H9 (cell line): ENCODE measurements at regions not wholly inside any gene's neighbourhood (a gene's known extent, or its start where the extent isn't known, plus 50 kb on each side); places are given as distances from the start of the nearest gene placed in this dataset.

Experiments
- DNase-seq: peaks from one replicate; pipeline ENCODE4 v3.0.0-alpha.2; 2017
- H2AFZ ChIP-seq: one replicate; pipeline ENCODE4 v1.6.1; 2013; ENCODE audit warnings: mild to moderate bottlenecking, low read length, control low read depth, moderate library complexity
- H2AK5ac ChIP-seq: 2 replicates; pipeline ENCODE4 v1.6.1; 2013; ENCODE audit warnings: low read length, control low read depth, mixed read lengths; ENCODE audit not compliant: insufficient read length
- H2BK120ac ChIP-seq: one replicate; pipeline ENCODE4 v1.6.1; 2013; ENCODE audit warnings: low read depth, mild to moderate bottlenecking, low read length, control low read depth, inconsistent platforms; ENCODE audit not compliant: poor library complexity, severe bottlenecking
- H2BK12ac ChIP-seq: 2 replicates; pipeline ENCODE4 v1.6.1; 2013; ENCODE audit warnings: low read length, control low read depth, mixed read lengths, low read depth; ENCODE audit not compliant: insufficient read length
- H2BK15ac ChIP-seq: 2 replicates; pipeline ENCODE4 v1.6.1; 2013; ENCODE audit warnings: low read depth, low read length, control low read depth
- H2BK20ac ChIP-seq: one replicate; pipeline ENCODE4 v1.6.1; 2013; ENCODE audit warnings: low read depth, mild to moderate bottlenecking, low read length, control low read depth, inconsistent platforms; ENCODE audit not compliant: poor library complexity, severe bottlenecking
- H2BK5ac ChIP-seq: 2 replicates; pipeline ENCODE4 v1.6.1; 2013; ENCODE audit warnings: low read length, control low read depth, mixed read lengths; ENCODE audit not compliant: insufficient read length
- H3K14ac ChIP-seq: 2 replicates; pipeline ENCODE4 v1.6.1; 2013; ENCODE audit warnings: low read length, control low read depth; ENCODE audit not compliant: insufficient read depth
- H3K18ac ChIP-seq: 2 replicates; pipeline ENCODE4 v1.6.1; 2013; ENCODE audit warnings: low read depth, mild to moderate bottlenecking, mixed read lengths, low read length, control low read depth; ENCODE audit not compliant: insufficient read length
- H3K23ac ChIP-seq: 2 replicates; pipeline ENCODE4 v1.6.1; 2013; ENCODE audit warnings: low read length, control low read depth, mixed read lengths, low read depth; ENCODE audit not compliant: insufficient read length
- H3K23me2 ChIP-seq: 2 replicates; pipeline ENCODE4 v1.6.1; 2013; ENCODE audit warnings: low read depth, mild to moderate bottlenecking, mixed read lengths, low read length, control low read depth; ENCODE audit not compliant: insufficient read length, poor library complexity, severe bottlenecking
- H3K27ac ChIP-seq: 2 replicates; pipeline ENCODE4 v1.5.1; 2013; ENCODE audit warnings: low read length, control low read depth, mixed read lengths, low read depth; ENCODE audit not compliant: insufficient read length
- H3K27me3 ChIP-seq: 2 replicates; pipeline ENCODE4 v1.6.1; 2013; ENCODE audit warnings: low read length, control low read depth, inconsistent platforms; ENCODE audit not compliant: insufficient read depth
- H3K4ac ChIP-seq: 2 replicates; pipeline ENCODE4 v1.6.1; 2013; ENCODE audit warnings: low read depth, mild to moderate bottlenecking, control low read depth, inconsistent platforms, low read length, moderate library complexity
- H3K4me1 ChIP-seq: 2 replicates; pipeline ENCODE4 v1.6.1; 2013; ENCODE audit warnings: low read length, control low read depth, inconsistent platforms; ENCODE audit not compliant: insufficient read depth
- H3K4me2 ChIP-seq: 2 replicates; pipeline ENCODE4 v1.6.1; 2013; ENCODE audit warnings: low read length, control low read depth, mixed read lengths; ENCODE audit not compliant: insufficient read length, insufficient read depth
- H3K56ac ChIP-seq: 2 replicates; pipeline ENCODE4 v1.6.1; 2013; ENCODE audit warnings: low read depth, mild to moderate bottlenecking, mixed read lengths, low read length, control low read depth; ENCODE audit not compliant: insufficient read length
- H3K79me1 ChIP-seq: 2 replicates; pipeline ENCODE4 v1.6.1; 2013; ENCODE audit warnings: low read depth, mild to moderate bottlenecking, moderate library complexity, low read length, control low read depth, inconsistent platforms; ENCODE audit not compliant: insufficient read depth, poor library complexity, severe bottlenecking
- H3K79me2 ChIP-seq: 2 replicates; pipeline ENCODE4 v1.6.1; 2013; ENCODE audit warnings: low read length, control low read depth, inconsistent platforms; ENCODE audit not compliant: insufficient read depth
- H3K9ac ChIP-seq: 2 replicates; pipeline ENCODE4 v1.6.1; 2013; ENCODE audit warnings: low read length, control low read depth, mixed read lengths; ENCODE audit not compliant: insufficient read length; ENCODE audit errors: extremely low read depth
- H3K9me3 ChIP-seq: one replicate; pipeline ENCODE4 v1.6.1; 2013; ENCODE audit warnings: low read depth, low read length, inconsistent platforms; ENCODE audit not compliant: control insufficient read depth
- H3T11ph ChIP-seq: one replicate; pipeline ENCODE4 v1.6.1; 2013; ENCODE audit warnings: mild to moderate bottlenecking, low read length, control low read depth, inconsistent platforms
- H4K20me1 ChIP-seq: one replicate; pipeline ENCODE4 v1.6.1; 2013; ENCODE audit not compliant: control insufficient read depth, insufficient read length, insufficient read depth
- H4K5ac ChIP-seq: 2 replicates; pipeline ENCODE4 v1.6.1; 2013; ENCODE audit warnings: low read depth, mild to moderate bottlenecking, mixed read lengths, low read length, control low read depth; ENCODE audit not compliant: insufficient read length
- H4K8ac ChIP-seq: replicated peaks from 2 replicates; pipeline ENCODE4 v1.6.1; 2013; ENCODE audit warnings: low read length, control low read depth, mixed read lengths, low read depth; ENCODE audit not compliant: insufficient read length
- H4K91ac ChIP-seq: 2 replicates; pipeline ENCODE4 v1.6.1; 2013; ENCODE audit warnings: low read depth, mild to moderate bottlenecking, moderate library complexity, mixed read lengths, low read length, control low read depth; ENCODE audit not compliant: insufficient read length
- H3K27ac Mint-ChIP-seq, 3 experiments: 2 replicates in 2 of 3; 3 replicates in 1 of 3; pipeline ENCODE4 v1.8.0; 2020 to 2021; ENCODE audit warnings: mixed read lengths in 3 of 3, mild to moderate bottlenecking in 1 of 3, moderate library complexity in 1 of 3
- H3K27me3 Mint-ChIP-seq: 2 replicates; pipeline ENCODE4 v1.8.0; 2021; ENCODE audit warnings: low read depth, mild to moderate bottlenecking, moderate library complexity, mixed read lengths
- H3K36me3 Mint-ChIP-seq, 3 experiments: 2 replicates in 2 of 3; 3 replicates in 1 of 3; pipeline ENCODE4 v1.8.0; 2020 to 2021; ENCODE audit warnings: low read depth in 3 of 3, mixed read lengths in 3 of 3; ENCODE audit not compliant: insufficient read depth in 1 of 3
- H3K4me1 Mint-ChIP-seq, 2 experiments: 2 replicates each; pipeline ENCODE4 v1.8.0; 2020; ENCODE audit warnings: mixed read lengths in 2 of 2
- H3K4me3 Mint-ChIP-seq, 2 experiments: 2 replicates in 1 of 2; 3 replicates in 1 of 2; pipeline ENCODE4 v1.8.0; 2020 to 2021; ENCODE audit warnings: mild to moderate bottlenecking in 2 of 2, mixed read lengths in 2 of 2, moderate library complexity in 1 of 2
- H3K9me3 Mint-ChIP-seq, 2 experiments: 2 replicates in 1 of 2; 3 replicates in 1 of 2; pipeline ENCODE4 v1.8.0; 2020; ENCODE audit warnings: mild to moderate bottlenecking in 2 of 2, mixed read lengths in 2 of 2, moderate library complexity in 1 of 2
- CTCF ChIP-seq: fragments of 200-600 bp; sonication (generic); conservative IDR thresholded peaks from 3 replicates; pipeline ENCODE4 v1.8.0; 2021; ENCODE audit warnings: antibody characterized with exemption, mild to moderate bottlenecking
- WGBS: extraction: QIAGEN DNeasy Blood & Tissue Kit; methylation state at CpG from one replicate; pipeline ENCODE4 v1.1.7; 2013; ENCODE audit warnings: missing lambda C conversion rate, low lambda C conversion rate, mixed read lengths; ENCODE audit not compliant: insufficient read length; ENCODE audit errors: extremely low coverage; 5-methylcytosine and 5-hydroxymethylcytosine counted together

GRCh38 chr17:69913216-69913615, 161.8 kb upstream of the KCNJ16 start:
- Mint-ChIP-seq H3K36me3 (no peaks in the 10 kb centered on the region), H3K4me3 (no peak overlapping the region), H3K27ac (no peak overlapping the region), H3K27me3 (no peaks in the 10 kb centered on the region), H3K9me3 (no peaks in the 10 kb centered on the region), H3K4me1 (peaks cover 6 to 12% of the 10 kb centered on the region in 2 experiments)
- no peak overlapping the region for H3K18ac ChIP-seq
- H3K27me3 ChIP-seq, result no peaks in the 10 kb centered on the region
- no peak overlapping the region for H4K5ac ChIP-seq
- no peak overlapping the region for H2BK15ac ChIP-seq
- no peak overlapping the region for H4K8ac ChIP-seq
- no CpG with 5 or more reads among the region's 2 CpGs for WGBS
- H2BK20ac ChIP-seq, result no peak overlapping the region
- no peaks in the 10 kb centered on the region for H3K4me1 ChIP-seq
- H2BK120ac ChIP-seq, result no peak overlapping the region
- H3T11ph ChIP-seq, result no peak overlapping the region
- H2BK12ac ChIP-seq, result no peak overlapping the region
- H2AFZ ChIP-seq, result no peak overlapping the region
- no peak overlapping the region for H3K9ac ChIP-seq
- no peak overlapping the region for H3K27ac ChIP-seq
- H2BK5ac ChIP-seq, result no peak overlapping the region
- no peak overlapping the region for H2AK5ac ChIP-seq
- no peaks in the 10 kb centered on the region for H3K79me2 ChIP-seq
- H3K23ac ChIP-seq, result no peak overlapping the region
- TF ChIP-seq CTCF, result no peak
- no peak overlapping the region for H3K4ac ChIP-seq
- no peaks in the 10 kb centered on the region for H3K23me2 ChIP-seq
- no peaks in the 10 kb centered on the region for H4K20me1 ChIP-seq
- no peak overlapping the region for H3K56ac ChIP-seq
- no peaks in the 10 kb centered on the region for H3K9me3 ChIP-seq
- no peaks in the 10 kb centered on the region for H3K79me1 ChIP-seq
- H3K14ac ChIP-seq, result no peak overlapping the region
- DNase-seq, result no peak
- H3K4me2 ChIP-seq, result no peak overlapping the region
- H4K91ac ChIP-seq, result no peak overlapping the region
